GM23338 (cell line): ENCODE measurements at regions not wholly inside any gene's neighbourhood (a gene's known extent, or its start where the extent isn't known, plus 50 kb on each side); places are given as distances from the start of the nearest gene placed in this dataset.

Source experiments
- ATAC-seq: fragments of 200-7000 bp; cut with Tn5 transposase; 3 replicates; pipeline ENCODE4 v1.9.1; 2020
- DNase-seq: peaks from one replicate; pipeline ENCODE4 v3.0.0-alpha.2; 2015; ENCODE audit warnings: low spot score
- H2AFZ ChIP-seq: fragments of 200-600 bp; sonication (generic); 2 replicates; pipeline ENCODE4 v1.8.0; 2016; ENCODE audit warnings: antibody characterized with exemption, mild to moderate bottlenecking, moderate library complexity
- H3F3A ChIP-seq: fragments of 200-600 bp; sonication (generic); replicated peaks from 2 replicates; pipeline ENCODE4 v1.8.0; 2017; ENCODE audit warnings: antibody characterized with exemption, mixed run types, low read depth
- H3K27ac ChIP-seq: fragments of 200-600 bp; sonication (generic); 2 replicates; pipeline ENCODE4 v1.6.1; 2016; ENCODE audit warnings: low read depth
- H3K27me3 ChIP-seq: fragments of 200-600 bp; sonication (generic); 2 replicates; pipeline ENCODE4 v1.8.0; 2016; ENCODE audit warnings: mild to moderate bottlenecking, mixed run types, moderate library complexity; ENCODE audit not compliant: insufficient read depth
- H3K36me3 ChIP-seq: fragments of 200-600 bp; sonication (generic); 2 replicates; pipeline ENCODE4 v1.8.0; 2016; ENCODE audit warnings: mild to moderate bottlenecking; ENCODE audit not compliant: insufficient read depth
- H3K4me1 ChIP-seq: fragments of 200-600 bp; sonication (generic); 2 replicates; pipeline ENCODE4 v1.8.0; 2016; ENCODE audit warnings: mild to moderate bottlenecking, moderate library complexity; ENCODE audit not compliant: insufficient read depth
- H3K4me2 ChIP-seq: fragments of 200-600 bp; sonication (generic); 2 replicates; pipeline ENCODE4 v1.7.1; 2017; ENCODE audit warnings: mixed run types
- H3K4me3 ChIP-seq: fragments of 200-600 bp; sonication (generic); 2 replicates; pipeline ENCODE4 v1.6.1; 2016; ENCODE audit warnings: mixed run types
- H3K79me2 ChIP-seq: fragments of 200-600 bp; sonication (generic); replicated peaks from 2 replicates; pipeline ENCODE4 v1.8.0; 2017; ENCODE audit warnings: mild to moderate bottlenecking; ENCODE audit not compliant: insufficient read depth
- H3K9me2 ChIP-seq: fragments of 200-600 bp; sonication (generic); 2 replicates; pipeline ENCODE4 v1.8.0; 2017; ENCODE audit not compliant: insufficient read depth
- H4K20me1 ChIP-seq: fragments of 200-600 bp; sonication (generic); replicated peaks from 2 replicates; pipeline ENCODE4 v1.8.0; 2017; ENCODE audit warnings: mild to moderate bottlenecking; ENCODE audit not compliant: insufficient read depth
- H3K27ac Mint-ChIP-seq: 2 replicates; pipeline ENCODE4 v1.8.0; 2020; ENCODE audit warnings: inconsistent platforms, mild to moderate bottlenecking, moderate library complexity, mixed read lengths
- H3K27me3 Mint-ChIP-seq: 3 replicates; pipeline ENCODE4 v1.8.0; 2022; ENCODE audit warnings: low read depth, mild to moderate bottlenecking, moderate library complexity, mixed read lengths, inconsistent platforms; ENCODE audit not compliant: insufficient read depth, poor library complexity
- H3K36me3 Mint-ChIP-seq: 3 replicates; pipeline ENCODE4 v1.8.0; 2021; ENCODE audit warnings: low read depth, mild to moderate bottlenecking, inconsistent platforms, moderate library complexity, mixed read lengths
- H3K4me1 Mint-ChIP-seq: 3 replicates; pipeline ENCODE4 v1.8.0; 2020; ENCODE audit warnings: mild to moderate bottlenecking, inconsistent platforms, mixed read lengths
- H3K4me3 Mint-ChIP-seq: 3 replicates; pipeline ENCODE4 v1.8.0; 2021; ENCODE audit warnings: moderate library complexity, mild to moderate bottlenecking, inconsistent platforms, mixed read lengths
- H3K9me3 Mint-ChIP-seq: 3 replicates; pipeline ENCODE4 v1.8.0; 2020; ENCODE audit warnings: moderate library complexity, mild to moderate bottlenecking, inconsistent platforms, mixed read lengths
- CREB1 ChIP-seq: fragments of 250-450 bp; sonication (Bioruptor Pico); IDR thresholded peaks from 2 replicates; pipeline ENCODE4 v1.5.0; 2020; ENCODE audit warnings: low read depth, mild to moderate bottlenecking, moderate library complexity
- EZH2 ChIP-seq: fragments of 200-600 bp; sonication (generic); IDR thresholded peaks from one replicate; pipeline ENCODE4 v1.8.0; 2017; ENCODE audit warnings: antibody characterized with exemption, mild to moderate bottlenecking, low read depth; ENCODE audit not compliant: unreplicated experiment
- EZH2phosphoT487 ChIP-seq: fragments of 200-600 bp; sonication (generic); IDR thresholded peaks from one replicate; pipeline ENCODE4 v1.8.1; 2018; ENCODE audit warnings: antibody characterized with exemption; ENCODE audit not compliant: unreplicated experiment
- JUNB ChIP-seq: IDR thresholded peaks from one replicate; pipeline ENCODE4 v1.6.1; 2016; ENCODE audit warnings: antibody characterized with exemption; ENCODE audit not compliant: unreplicated experiment
- NANOG ChIP-seq: IDR thresholded peaks from 2 replicates; pipeline ENCODE4 v1.6.1; 2016; ENCODE audit warnings: antibody characterized with exemption, borderline replicate concordance
- POLR2AphosphoS5 ChIP-seq: IDR thresholded peaks from 2 replicates; pipeline ENCODE4 v1.6.1; 2016; ENCODE audit warnings: antibody characterized with exemption, low read depth
- STAT1 ChIP-seq: IDR thresholded peaks from one replicate; pipeline ENCODE4 v1.6.1; 2016; ENCODE audit warnings: antibody characterized with exemption; ENCODE audit not compliant: unreplicated experiment
- ZNF114 ChIP-seq: fragments of 250-450 bp; sonication (Bioruptor Pico); IDR thresholded peaks from 2 replicates; pipeline ENCODE4 v1.5.0; 2020; ENCODE audit warnings: mild to moderate bottlenecking, moderate library complexity
- ZNF331 ChIP-seq: fragments of 250-450 bp; sonication (Bioruptor Pico); IDR thresholded peaks from 2 replicates; pipeline ENCODE4 v1.5.0; 2020; ENCODE audit warnings: low read depth, mild to moderate bottlenecking, moderate library complexity
- TF ChIP-seq, protein P1 (sequence below): IDR thresholded peaks from 2 replicates; pipeline ENCODE4 v1.6.1; 2016; ENCODE audit warnings: antibody characterized with exemption
- TF ChIP-seq, protein P2 (sequence below), 2 experiments: fragments of 200-600 bp in 1 of 2; sonication (generic) in 1 of 2; conservative IDR thresholded peaks; 2 replicates each; pipeline versions ENCODE4 v1.5.1 to v1.6.1; 2016 to 2017; ENCODE audit warnings: antibody characterized with exemption in 2 of 2, low read depth in 2 of 2, mild to moderate bottlenecking in 2 of 2, moderate library complexity in 1 of 2
- TF ChIP-seq, protein P3 (sequence below): IDR thresholded peaks from one replicate; pipeline ENCODE4 v1.6.1; 2018; ENCODE audit warnings: antibody characterized with exemption; ENCODE audit not compliant: unreplicated experiment
- TF ChIP-seq, protein P4 (sequence below): fragments of 250-450 bp; sonication (Bioruptor Pico); IDR thresholded peaks from 2 replicates; pipeline ENCODE4 v1.5.0; 2020; ENCODE audit warnings: mild to moderate bottlenecking, moderate library complexity

DNA sequence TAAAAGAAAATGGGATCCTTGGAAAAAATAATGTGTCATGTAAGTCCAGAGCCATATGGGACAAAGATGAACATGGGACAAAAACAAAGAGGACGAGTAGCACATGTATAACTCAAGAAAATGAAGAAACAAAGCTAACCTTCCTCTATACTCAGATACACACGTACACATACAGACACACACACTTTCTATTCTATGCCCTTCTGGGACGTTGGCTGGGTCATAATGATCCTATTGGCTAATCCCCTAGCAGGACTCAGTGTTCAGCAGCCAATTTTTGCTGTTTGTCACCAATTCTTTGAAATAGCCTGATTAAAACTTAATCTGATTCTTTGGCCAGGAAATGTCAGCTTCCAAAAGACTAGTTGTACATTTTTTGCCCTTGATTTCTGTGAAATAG is 189.4 kb upstream of the FOXG1 start:
- Histone ChIP-seq H3K4me1 (no peaks in the 10 kb centered on the region), H3K4me3 (no peak overlapping the region), H3K27me3 (no peaks in the 10 kb centered on the region), H3K9me2 (no peaks in the 10 kb centered on the region), H2AFZ (no peak overlapping the region), H3K4me2 (no peak overlapping the region), H4K20me1 (no peaks in the 10 kb centered on the region), H3K36me3 (no peaks in the 10 kb centered on the region), H3K79me2 (no peaks in the 10 kb centered on the region), H3F3A (no peaks in the 10 kb centered on the region), H3K27ac (no peak overlapping the region)
- no peak overlapping the region for H3K4me3 Mint-ChIP-seq
- no peak for ATAC-seq
- peaks cover 17% of the 10 kb centered on the region for H3K9me3 Mint-ChIP-seq
- no peaks in the 10 kb centered on the region for H3K4me1 Mint-ChIP-seq
- H3K27me3 Mint-ChIP-seq: no peaks in the 10 kb centered on the region
- no peak overlapping the region for H3K27ac Mint-ChIP-seq
- no peak for DNase-seq
- TF ChIP-seq, protein P1, sequence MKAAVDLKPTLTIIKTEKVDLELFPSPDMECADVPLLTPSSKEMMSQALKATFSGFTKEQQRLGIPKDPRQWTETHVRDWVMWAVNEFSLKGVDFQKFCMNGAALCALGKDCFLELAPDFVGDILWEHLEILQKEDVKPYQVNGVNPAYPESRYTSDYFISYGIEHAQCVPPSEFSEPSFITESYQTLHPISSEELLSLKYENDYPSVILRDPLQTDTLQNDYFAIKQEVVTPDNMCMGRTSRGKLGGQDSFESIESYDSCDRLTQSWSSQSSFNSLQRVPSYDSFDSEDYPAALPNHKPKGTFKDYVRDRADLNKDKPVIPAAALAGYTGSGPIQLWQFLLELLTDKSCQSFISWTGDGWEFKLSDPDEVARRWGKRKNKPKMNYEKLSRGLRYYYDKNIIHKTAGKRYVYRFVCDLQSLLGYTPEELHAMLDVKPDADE: no peak
- no peak for TF ChIP-seq CREB1
- TF ChIP-seq STAT1: no peak
- TF ChIP-seq, protein P2, sequence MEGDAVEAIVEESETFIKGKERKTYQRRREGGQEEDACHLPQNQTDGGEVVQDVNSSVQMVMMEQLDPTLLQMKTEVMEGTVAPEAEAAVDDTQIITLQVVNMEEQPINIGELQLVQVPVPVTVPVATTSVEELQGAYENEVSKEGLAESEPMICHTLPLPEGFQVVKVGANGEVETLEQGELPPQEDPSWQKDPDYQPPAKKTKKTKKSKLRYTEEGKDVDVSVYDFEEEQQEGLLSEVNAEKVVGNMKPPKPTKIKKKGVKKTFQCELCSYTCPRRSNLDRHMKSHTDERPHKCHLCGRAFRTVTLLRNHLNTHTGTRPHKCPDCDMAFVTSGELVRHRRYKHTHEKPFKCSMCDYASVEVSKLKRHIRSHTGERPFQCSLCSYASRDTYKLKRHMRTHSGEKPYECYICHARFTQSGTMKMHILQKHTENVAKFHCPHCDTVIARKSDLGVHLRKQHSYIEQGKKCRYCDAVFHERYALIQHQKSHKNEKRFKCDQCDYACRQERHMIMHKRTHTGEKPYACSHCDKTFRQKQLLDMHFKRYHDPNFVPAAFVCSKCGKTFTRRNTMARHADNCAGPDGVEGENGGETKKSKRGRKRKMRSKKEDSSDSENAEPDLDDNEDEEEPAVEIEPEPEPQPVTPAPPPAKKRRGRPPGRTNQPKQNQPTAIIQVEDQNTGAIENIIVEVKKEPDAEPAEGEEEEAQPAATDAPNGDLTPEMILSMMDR (conservative IDR thresholded peaks at IDR 0.05; ENCODE audit: low read depth in 2 of 2): no peak
- no peak for TF ChIP-seq EZH2phosphoT487
- no peak for TF ChIP-seq JUNB
- no peak for TF ChIP-seq EZH2
- TF ChIP-seq ZNF331 (CRISPR knock-in tag): no peak
- TF ChIP-seq, protein P3, sequence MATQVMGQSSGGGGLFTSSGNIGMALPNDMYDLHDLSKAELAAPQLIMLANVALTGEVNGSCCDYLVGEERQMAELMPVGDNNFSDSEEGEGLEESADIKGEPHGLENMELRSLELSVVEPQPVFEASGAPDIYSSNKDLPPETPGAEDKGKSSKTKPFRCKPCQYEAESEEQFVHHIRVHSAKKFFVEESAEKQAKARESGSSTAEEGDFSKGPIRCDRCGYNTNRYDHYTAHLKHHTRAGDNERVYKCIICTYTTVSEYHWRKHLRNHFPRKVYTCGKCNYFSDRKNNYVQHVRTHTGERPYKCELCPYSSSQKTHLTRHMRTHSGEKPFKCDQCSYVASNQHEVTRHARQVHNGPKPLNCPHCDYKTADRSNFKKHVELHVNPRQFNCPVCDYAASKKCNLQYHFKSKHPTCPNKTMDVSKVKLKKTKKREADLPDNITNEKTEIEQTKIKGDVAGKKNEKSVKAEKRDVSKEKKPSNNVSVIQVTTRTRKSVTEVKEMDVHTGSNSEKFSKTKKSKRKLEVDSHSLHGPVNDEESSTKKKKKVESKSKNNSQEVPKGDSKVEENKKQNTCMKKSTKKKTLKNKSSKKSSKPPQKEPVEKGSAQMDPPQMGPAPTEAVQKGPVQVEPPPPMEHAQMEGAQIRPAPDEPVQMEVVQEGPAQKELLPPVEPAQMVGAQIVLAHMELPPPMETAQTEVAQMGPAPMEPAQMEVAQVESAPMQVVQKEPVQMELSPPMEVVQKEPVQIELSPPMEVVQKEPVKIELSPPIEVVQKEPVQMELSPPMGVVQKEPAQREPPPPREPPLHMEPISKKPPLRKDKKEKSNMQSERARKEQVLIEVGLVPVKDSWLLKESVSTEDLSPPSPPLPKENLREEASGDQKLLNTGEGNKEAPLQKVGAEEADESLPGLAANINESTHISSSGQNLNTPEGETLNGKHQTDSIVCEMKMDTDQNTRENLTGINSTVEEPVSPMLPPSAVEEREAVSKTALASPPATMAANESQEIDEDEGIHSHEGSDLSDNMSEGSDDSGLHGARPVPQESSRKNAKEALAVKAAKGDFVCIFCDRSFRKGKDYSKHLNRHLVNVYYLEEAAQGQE: no peak
- TF ChIP-seq, protein P4, sequence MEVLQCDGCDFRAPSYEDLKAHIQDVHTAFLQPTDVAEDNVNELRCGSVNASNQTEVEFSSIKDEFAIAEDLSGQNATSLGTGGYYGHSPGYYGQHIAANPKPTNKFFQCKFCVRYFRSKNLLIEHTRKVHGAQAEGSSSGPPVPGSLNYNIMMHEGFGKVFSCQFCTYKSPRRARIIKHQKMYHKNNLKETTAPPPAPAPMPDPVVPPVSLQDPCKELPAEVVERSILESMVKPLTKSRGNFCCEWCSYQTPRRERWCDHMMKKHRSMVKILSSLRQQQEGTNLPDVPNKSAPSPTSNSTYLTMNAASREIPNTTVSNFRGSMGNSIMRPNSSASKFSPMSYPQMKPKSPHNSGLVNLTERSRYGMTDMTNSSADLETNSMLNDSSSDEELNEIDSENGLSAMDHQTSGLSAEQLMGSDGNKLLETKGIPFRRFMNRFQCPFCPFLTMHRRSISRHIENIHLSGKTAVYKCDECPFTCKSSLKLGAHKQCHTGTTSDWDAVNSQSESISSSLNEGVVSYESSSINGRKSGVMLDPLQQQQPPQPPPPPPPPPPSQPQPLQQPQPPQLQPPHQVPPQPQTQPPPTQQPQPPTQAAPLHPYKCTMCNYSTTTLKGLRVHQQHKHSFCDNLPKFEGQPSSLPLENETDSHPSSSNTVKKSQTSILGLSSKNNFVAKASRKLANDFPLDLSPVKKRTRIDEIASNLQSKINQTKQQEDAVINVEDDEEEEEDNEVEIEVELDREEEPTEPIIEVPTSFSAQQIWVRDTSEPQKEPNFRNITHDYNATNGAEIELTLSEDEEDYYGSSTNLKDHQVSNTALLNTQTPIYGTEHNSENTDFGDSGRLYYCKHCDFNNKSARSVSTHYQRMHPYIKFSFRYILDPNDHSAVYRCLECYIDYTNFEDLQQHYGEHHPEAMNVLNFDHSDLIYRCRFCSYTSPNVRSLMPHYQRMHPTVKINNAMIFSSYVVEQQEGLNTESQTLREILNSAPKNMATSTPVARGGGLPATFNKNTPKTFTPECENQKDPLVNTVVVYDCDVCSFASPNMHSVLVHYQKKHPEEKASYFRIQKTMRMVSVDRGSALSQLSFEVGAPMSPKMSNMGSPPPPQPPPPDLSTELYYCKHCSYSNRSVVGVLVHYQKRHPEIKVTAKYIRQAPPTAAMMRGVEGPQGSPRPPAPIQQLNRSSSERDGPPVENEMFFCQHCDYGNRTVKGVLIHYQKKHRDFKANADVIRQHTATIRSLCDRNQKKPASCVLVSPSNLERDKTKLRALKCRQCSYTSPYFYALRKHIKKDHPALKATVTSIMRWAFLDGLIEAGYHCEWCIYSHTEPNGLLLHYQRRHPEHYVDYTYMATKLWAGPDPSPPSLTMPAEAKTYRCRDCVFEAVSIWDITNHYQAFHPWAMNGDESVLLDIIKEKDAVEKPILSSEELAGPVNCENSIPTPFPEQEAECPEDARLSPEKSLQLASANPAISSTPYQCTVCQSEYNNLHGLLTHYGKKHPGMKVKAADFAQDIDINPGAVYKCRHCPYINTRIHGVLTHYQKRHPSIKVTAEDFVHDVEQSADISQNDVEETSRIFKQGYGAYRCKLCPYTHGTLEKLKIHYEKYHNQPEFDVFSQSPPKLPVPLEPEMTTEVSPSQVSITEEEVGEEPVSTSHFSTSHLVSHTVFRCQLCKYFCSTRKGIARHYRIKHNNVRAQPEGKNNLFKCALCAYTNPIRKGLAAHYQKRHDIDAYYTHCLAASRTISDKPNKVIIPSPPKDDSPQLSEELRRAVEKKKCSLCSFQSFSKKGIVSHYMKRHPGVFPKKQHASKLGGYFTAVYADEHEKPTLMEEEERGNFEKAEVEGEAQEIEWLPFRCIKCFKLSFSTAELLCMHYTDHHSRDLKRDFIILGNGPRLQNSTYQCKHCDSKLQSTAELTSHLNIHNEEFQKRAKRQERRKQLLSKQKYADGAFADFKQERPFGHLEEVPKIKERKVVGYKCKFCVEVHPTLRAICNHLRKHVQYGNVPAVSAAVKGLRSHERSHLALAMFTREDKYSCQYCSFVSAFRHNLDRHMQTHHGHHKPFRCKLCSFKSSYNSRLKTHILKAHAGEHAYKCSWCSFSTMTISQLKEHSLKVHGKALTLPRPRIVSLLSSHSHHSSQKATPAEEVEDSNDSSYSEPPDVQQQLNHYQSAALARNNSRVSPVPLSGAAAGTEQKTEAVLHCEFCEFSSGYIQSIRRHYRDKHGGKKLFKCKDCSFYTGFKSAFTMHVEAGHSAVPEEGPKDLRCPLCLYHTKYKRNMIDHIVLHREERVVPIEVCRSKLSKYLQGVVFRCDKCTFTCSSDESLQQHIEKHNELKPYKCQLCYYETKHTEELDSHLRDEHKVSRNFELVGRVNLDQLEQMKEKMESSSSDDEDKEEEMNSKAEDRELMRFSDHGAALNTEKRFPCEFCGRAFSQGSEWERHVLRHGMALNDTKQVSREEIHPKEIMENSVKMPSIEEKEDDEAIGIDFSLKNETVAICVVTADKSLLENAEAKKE (CRISPR knock-in tag): no peak
- no peak for TF ChIP-seq POLR2AphosphoS5
- no peak for TF ChIP-seq NANOG
- TF ChIP-seq ZNF114 (CRISPR knock-in tag): no peak
- peaks cover 11% of the 10 kb centered on the region; the same call in 2 of the 3 replicates for H3K36me3 Mint-ChIP-seq
